GM18517 (cell line): ENCODE measurements at regions not wholly inside any gene's neighbourhood (a gene's known extent, or its start where the extent isn't known, plus 50 kb on each side); places are given as distances from the start of the nearest gene placed in this dataset.

Experiments
- ATAC-seq: cut with Tn5 transposase; IDR thresholded peaks from one replicate; pipeline ENCODE4 v1.9.1; 2021; ENCODE audit warnings: mild to moderate bottlenecking, moderate library complexity; ENCODE audit not compliant: unreplicated experiment

DNA sequence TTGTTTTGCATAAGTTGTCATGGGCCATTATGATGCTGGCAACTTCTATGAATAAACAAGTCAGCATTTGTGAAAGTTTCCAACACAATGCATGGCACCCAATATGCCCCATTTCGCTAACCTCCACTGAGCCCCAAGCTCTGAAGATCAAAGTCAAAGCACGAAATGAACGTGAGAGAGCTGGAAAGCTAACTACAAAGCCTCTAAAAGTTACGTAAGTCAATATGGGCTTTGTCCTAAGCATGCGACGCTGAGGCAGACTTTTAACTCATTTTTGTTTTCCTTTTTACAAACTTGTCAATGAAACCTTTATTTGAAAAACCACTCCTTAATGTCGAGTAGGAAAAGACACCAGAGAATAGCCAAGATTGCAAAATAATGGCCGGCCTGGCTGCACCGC, 131.6 kb upstream of the NUDT7 start:
- ATAC-seq, result no peak

DNA sequence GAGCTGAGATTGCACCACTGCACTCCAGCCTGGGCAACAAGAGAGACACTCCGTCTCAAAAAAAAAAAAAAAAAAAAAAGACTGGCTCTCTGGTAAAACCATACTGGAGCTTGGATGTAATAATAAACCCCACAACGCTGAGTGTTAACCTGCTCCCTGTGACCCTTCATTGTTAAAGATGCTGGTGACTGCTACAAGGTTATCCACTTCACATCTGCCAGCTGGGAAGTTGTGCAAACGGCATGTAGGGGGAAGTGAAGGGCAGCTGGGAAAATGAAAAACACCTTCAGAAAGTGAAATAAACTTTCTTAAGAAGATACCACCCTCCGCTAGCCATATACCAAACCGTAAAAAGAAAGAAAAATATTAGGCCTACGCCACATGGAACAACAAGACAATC, 131.0 kb upstream of the NUDT7 start:
- ATAC-seq, result no peak

DNA sequence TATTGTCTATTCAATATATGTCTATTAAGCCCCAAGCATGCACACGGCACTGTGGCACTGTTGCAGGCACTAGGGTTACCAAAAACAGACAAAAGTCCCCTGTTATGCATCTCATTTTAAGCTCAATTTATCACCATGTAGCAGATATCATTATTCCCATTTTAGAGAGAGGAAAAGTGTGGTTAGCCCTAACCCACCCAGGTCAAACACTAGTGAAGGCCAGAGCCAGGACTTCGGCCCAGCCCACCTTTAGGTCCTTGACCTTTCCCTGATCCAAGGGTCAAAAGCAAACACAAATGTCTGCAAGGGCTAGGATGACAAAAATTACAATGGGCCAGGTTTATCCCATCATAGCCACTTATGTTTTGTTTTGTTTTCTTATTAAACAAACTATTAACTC, 130.3 kb upstream of the NUDT7 start:
- no peak for ATAC-seq

DNA sequence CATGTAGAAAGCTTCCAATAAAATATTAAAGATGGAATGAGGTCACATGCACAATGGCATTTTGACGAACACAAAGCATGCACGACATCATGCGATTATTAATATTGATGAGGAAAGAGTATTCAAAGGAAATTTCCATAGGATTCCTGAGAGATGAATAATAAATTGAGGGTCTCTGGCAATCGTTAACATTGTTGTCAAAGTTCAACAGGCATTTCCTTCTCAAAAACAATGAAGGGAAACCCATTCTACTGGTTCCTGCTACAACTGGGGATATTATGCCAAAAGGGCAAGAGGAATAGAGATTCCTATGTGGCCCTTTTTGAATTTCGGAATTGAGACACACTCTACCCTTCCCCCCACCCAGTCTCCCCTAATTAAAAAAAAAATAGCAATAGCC, 128.3 kb upstream of the NUDT7 start:
- no peak for ATAC-seq

DNA sequence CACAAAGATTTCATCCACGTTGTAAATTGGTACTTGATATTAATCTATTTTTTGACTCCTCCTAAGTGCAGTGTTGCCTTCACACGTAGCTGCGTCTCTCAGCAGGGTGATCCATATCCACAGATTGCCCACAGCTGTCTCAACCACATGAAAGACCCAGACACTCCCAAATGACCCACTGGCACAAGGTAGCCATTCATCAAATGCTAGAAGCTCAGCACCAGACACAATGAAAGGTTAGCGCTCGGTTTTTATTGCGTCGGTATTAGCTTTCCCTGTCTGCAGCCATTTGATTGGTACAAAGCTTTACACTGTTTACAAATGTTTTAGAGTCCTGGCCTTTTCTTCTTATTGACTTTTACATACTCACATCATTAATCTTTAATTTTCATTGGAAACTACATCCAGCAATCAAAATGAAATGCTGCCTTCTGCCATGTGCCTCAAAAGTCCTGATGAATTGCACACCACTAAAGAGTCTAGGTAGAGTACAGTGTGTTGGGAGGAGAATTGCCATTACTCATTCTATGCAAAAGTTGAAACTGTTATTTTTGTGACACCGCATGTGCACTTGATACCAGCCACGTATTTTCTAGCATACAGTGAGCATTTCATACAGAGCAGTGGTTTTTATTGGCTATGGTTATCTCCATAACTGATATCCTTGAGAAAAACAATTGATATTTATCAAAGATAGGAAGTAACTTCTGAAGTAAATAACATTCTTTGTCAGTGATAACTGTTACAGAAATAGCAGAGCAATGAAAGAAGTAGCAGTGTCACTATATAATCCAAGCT, 127.3 kb upstream of the NUDT7 start:
- no peak for ATAC-seq

DNA sequence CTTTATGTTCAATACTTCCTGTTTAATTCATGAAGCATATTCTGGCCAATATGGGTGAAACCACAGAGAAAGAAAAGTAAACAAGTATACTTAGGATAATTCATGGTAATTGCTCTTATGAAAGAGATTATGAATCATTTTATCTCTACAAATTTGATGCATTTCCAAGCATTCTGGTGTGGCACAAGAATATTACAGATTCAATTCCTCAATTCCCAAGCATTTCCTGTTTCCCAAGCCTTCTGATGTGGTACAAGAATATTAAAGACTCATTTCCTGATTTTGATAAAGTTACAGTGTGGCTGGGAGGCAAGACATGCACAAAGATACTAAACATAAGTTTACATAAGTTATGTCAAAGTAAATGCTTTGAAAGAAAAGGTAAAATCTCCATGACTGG, 126.1 kb upstream of the NUDT7 start:
- no peak for ATAC-seq

DNA sequence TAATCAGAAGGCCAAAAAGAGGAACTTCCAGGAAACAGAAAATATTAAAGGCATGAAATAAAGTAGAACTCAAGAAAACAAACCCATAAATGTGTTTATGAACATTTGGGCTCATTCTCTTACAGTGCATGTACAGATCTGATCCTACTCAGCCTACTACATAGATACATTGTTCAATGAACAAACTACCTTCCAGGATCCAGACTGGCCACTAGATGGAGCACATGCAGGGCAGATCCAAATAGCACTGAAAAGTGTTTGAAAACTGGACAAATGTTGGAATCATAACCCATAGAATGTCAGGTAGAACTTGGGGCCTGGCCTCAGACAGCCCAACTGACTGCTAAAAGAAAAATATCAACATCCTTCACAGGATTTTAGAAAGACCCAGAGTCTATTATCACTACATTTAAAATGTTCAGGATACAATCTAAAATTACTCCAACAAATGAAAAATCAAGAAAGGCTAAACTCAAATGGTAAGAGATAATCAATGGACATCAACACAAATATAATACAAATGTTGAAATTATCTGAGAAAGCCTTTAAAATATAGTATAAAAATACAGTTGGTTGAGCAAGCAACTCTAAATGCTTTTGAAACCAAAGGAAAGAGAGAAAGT, 122.4 kb upstream of the NUDT7 start:
- no peak for ATAC-seq

DNA sequence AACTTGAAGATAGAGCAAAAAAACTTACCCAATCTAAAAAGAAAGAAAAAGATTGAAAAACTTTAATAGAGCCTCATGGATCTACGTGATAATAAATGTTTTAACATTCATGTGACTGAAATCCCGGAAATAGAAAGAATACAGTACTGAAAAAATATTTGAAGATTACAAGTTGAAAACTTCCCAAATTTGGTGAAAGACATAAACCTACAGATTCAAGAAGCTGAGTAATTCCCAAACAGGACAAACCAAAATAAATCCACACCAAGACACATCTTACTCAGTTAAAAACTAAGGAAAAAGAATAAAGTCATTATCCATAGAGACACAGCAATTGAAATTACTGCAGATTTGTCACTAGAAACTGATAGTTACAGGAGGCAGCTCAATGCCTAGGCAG, 121.8 kb upstream of the NUDT7 start:
- no peak for ATAC-seq

DNA sequence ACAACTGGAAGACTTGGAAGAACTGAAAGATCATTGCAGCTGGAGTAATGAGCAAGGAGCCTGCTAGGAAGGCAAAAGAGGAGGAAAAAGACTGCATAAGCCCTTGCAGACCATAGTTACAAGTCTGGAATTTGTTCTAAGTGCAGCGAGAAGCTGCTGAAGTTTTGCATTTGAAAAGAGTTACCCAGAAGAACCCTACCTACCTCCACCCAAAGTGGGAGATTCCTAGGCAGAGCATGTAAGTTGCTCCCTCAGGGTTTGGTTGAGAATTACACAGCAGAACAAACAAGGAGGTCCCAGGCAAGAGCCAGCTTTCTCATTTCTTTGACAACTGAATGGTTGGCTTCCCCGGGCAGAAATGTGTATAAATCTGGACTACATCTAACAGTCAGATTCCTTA, 118.7 kb upstream of the NUDT7 start:
- ATAC-seq, result no peak

DNA sequence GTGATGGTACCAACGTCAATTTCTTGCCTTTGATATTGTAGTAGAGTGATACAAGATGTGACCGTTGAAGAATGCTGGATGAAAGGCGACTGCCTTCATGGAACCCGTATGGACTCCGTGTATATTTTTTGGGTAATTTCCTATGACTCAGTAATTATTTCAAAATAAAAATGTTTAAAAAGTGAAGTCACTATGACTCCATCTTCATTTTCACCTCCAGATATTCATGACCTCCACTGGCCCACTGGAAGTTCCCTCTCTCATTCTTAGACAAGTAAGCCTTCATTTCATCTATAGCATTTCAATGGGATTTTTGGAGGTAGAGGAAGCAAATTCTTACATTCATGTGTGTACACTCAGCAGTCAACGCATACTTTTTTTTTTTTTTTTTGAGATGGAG, 111.8 kb upstream of the NUDT7 start:
- ATAC-seq, result no peak

DNA sequence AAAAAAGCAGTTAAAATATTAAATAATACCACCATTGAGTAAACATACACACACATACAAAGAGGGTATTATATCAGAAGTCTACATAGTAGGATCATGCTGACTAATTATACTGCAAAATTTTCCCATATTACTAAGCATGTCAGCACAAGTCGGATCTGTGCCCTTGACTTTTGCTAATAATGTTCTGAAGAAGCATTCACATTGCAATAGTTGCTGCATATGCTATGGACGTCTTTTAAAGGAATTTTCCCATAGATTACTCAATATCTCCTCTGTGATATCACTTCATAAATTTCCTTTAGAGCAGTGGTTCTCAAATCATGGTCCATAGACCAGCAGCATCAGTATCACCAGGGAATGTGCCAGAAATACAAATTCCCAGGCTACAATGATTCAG, 110.9 kb upstream of the NUDT7 start:
- no peak for ATAC-seq

DNA sequence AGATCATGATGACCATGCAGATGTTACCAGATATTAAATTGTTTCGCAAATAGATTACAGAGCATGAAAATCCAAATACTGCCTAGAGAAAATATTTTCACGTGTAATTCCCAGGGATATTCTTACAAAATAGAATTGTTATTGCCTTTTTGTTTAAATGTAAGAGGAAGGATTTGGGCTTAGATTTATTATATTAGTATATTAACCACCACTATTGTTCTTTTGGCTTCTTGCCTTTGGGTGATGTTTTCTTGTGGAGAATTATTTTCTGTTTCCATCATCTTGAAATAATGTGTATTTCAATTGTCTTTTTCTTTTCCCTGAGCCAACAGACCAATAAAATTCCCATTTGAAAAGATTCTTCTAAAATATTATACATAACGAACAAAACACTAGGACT, 109.7 kb upstream of the NUDT7 start:
- no peak for ATAC-seq

DNA sequence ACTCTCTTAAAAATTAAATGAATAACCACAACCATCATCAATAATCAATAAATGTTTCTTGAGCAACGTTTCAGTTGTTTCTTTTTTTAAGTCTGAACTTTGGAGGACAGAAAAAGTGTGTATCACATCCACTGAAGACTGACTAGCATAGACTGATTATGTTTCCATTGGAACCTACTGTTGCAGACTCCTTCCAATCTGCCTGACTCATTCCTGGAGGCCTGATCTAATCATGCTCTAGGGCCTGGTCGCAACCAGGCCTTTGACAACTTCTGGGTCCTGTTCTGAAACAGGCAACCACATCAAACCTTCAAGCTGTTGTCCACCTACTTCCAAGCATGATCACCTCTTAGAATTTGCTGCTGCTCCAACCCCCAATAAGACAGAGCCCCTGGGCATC, 109.2 kb upstream of the NUDT7 start:
- ATAC-seq, result no peak

DNA sequence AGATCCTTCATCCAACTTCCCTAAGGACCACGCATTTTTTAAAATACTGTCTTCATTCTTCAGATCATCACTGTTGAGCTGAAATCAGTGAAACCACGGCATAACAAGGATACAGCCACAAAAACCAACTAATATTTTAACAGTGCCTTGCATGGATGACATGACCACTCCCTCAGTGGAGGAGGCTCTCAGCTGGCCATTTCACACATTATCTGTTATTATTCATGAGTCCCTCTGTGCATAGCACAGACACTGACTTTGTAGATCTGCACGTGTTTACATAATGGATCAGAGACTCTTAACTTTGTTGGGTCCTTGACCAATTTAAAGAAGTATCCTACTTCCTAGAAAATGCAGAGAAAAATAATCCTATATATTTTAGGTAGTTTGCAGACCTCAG, 104.8 kb upstream of the NUDT7 start:
- no peak for ATAC-seq

DNA sequence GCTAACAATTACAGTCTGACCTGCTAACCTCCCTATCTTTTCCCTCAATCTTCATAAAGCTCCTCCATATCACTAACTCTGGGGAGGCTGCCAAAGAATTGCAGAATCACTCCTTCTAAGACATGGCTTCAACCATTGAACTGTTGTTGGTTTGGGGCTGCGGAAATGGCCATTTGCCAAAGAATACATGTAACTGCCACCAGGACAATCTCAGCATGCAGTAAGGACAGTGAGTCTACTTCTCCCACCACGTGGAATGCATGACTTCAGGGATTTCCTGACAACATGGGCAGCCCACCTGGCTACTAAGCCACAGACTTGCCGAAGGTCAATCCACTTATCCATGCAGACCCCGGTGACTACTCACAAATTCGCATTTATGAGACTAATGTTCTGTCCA, 104.3 kb upstream of the NUDT7 start:
- ATAC-seq, result no peak

DNA sequence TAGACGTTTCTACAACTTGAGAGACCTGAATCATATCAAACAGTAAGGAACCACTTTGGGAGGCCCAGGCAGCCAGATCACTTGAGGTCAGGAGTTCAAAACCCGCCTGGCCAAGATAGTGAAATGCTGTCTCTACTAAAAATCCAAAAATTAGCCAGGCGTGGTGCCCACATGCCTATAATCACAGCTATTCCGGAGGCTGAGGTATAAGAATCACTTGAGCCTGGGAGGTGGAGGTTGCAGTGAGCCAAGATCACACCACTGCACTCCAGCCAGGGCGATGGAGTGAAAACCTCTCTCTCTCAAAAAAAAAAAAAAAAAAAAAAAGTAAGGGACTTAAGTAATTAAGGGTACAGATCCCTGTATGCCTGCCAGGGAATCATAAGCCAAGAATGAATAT, 103.4 kb upstream of the NUDT7 start:
- ATAC-seq, result no peak

DNA sequence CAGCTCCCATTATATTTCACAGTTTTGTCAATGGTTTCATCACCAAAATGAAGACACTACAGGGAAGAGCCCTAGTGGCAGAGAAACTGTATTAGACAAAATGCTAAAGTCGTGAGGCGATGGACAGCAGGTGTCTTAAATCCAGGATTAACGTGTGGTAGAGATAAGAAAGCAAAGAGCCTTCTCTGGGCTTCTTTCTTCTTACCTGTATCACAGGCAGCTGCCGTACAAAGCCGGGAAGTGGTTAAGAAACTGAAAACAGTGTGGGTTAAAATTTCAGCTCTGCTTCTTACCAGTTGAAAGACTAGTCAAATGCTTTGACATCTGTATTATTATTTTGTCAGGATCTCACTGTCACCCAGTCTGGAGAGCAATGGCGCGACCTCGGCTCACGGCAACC, 98.2 kb upstream of the NUDT7 start:
- no peak for ATAC-seq

DNA sequence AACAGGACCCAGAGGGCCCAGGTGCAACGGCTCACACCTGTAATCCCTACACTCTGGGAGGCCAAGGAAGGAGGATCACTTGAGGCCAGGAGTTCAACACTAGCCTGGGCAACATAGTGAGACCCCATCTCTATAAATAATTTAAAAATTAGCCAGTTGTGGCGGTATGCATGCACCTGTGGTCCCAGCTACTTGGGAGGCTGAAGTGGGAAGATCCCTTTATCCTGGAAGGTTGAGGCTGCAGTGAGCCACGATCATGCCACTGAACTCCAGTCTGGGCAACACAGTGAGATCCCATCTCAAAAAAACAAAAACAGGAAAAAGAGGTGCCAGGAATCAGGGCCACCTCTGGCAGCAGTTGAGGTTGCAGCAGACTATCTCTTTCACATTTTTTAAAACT, 85.7 kb upstream of the NUDT7 start:
- ATAC-seq, result no peak

DNA sequence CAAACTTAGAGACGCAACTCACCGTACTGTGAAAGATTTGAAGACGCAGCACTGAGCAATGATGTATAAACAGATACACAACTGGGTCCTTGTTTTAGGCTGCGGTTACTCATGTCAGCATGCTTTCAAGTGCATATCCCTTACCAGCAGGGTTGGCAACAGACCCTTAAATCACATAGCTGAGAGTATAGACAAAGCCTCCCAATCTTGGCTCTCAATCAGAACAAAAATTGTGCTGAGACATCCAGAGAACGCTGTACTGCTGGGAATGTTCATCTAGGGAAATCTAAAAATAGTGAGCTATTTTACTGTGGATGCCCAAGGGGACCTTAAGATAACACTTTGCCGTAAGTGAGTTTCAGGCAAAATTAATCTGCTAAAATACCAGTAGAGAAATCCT, 84.4 kb upstream of the NUDT7 start:
- ATAC-seq, result no peak

DNA sequence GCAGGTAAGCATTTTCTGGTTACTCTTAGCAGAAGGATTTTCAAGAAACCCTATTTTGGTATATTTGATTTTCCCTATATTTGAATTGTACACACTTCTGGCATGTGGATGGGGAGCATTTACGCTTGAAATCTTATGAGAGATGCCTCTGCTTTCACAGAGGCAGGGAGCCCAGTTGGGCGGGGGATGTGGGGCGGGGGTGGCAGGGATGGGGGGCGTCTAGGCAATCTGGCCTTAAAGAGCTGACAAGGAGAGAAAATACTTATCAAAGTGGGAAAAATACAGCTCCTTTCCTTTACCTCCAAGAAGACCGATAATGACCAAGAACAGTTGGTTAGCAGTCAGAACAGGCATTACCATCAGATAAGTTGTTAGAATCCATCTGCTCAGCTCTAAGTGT, 79.1 kb upstream of the NUDT7 start:
- ATAC-seq, result no peak

DNA sequence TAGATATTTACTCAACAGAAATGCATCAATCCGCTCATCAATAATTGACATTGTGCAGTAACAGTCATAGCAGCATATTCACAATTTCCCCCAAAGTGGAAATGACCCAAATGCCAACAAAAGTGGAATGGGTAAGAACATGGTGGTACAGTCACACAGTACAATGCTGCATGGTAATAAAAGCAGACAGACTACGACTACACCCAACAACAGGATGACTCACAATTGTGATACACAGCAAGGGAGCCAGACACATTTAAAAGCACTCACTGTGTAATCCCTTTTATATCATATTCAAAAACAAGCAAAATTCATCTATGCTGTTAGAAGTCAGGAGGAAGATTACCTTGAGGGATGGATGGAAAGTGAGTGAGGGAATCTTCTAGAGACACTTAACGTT, 76.5 kb upstream of the NUDT7 start:
- no peak for ATAC-seq

DNA sequence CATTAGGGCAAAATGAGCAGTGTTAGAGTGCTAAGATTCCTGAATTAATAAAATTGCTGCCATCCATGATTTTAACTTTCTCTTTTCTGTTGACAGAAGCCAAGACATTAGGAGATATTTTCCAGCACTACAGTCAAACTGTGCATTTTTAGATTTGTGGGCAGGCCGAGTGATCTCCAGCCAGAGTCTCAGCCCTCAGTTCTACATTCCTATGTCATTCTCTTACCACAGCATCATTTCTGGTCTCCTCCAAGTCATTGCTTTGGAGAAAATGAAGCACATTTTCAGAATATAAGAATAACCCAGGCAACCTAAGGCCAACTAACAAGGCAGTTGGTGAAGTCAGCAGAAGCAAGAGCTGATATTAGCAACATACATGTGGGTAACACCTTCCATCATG, 74.6 kb upstream of the NUDT7 start:
- ATAC-seq, result no peak

DNA sequence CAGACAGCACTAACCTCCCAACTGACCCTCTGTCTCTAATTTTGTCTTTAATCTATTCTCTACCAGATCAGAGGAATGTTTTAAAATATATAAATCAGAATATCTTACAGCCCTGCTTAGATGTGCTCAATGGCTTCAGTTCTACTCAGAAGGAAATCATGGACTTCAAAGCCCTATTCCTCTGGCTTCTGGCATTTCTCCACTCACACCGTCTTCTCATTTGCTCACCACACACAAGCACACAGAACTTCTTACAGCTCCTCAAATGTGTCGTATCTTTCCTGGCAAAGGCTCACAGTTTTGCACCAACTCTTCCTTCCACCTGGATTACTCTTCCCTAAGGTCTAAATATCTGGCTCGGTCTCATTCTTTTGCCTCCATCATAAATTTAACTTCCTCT, 71.6 kb upstream of the NUDT7 start:
- ATAC-seq, result no peak
